Body of pancreas (tissue), 4 donors: ENCODE measurements at regions not wholly inside any gene's neighbourhood (a gene's known extent, or its start where the extent isn't known, plus 50 kb on each side); places are given as distances from the start of the nearest gene placed in this dataset.

Experiments
- ATAC-seq: fragments of 150-250 bp; one replicate; pipeline ENCODE4 v1.9.1; 2016
- DNase-seq, 4 donors: peaks; one replicate each; pipeline ENCODE4 v3.0.0-alpha.2; 2019
- H3K27ac ChIP-seq, 4 donors: fragments of 200-600 bp; sonication (generic); 1 replicate in 3 of 4; 2 replicates in 1 of 4; pipeline versions ENCODE4 v1.5.1 to v1.6.1; 2016 to 2019; ENCODE audit warnings: mild to moderate bottlenecking in 1 of 4, mixed read lengths in 1 of 4, moderate library complexity in 1 of 4
- H3K27me3 ChIP-seq, 2 donors: fragments of 200-600 bp; sonication (generic); one replicate each; pipeline ENCODE4 v1.6.0; 2016; ENCODE audit warnings: mild to moderate bottlenecking in 1 of 2
- H3K36me3 ChIP-seq, 2 donors: fragments of 200-600 bp; sonication (generic); replicated peaks in 1 of 2; 2 replicates each; pipeline ENCODE4 v1.5.1; 2016; ENCODE audit warnings: low read depth in 2 of 2; ENCODE audit not compliant: insufficient read depth in 1 of 2
- H3K4me1 ChIP-seq: fragments of 200-600 bp; sonication (generic); one replicate; pipeline ENCODE4 v1.6.0; 2016
- H3K4me3 ChIP-seq, 2 donors: fragments of 200-600 bp; sonication (generic); 1 replicate in 1 of 2; 2 replicates in 1 of 2; pipeline ENCODE4 v1.5.1; 2016 to 2019
- H3K9me3 ChIP-seq, 3 donors: fragments of 200-600 bp; sonication (generic); 1 replicate in 2 of 3; 2 replicates in 1 of 3; pipeline ENCODE4 v1.5.1; 2016
- POLR2A ChIP-seq, 3 donors: fragments of 450-650 bp; IDR thresholded peaks; one replicate each; pipeline ENCODE4 v1.6.1; 2016; ENCODE audit warnings: antibody characterized with exemption in 3 of 3, mild to moderate bottlenecking in 2 of 3
- WGBS, 2 donors: methylation state at CpG; one replicate each; pipeline ENCODE4 v1.1.5; 2017; 5-methylcytosine and 5-hydroxymethylcytosine counted together
- intact Hi-C: fragments of 100-400 bp; cut with DNase I; formaldehyde crosslinking; loops from one replicate; pipeline ENCODE4 v1.15.1; 2023
- TF ChIP-seq, protein P1 (sequence below), 7 experiments: fragments of 450-650 bp in 4 of 7; fragments of 200-600 bp in 3 of 7; sonication (generic) in 3 of 7; IDR thresholded peaks; one replicate each; pipeline ENCODE4 v1.5.1; 2016 to 2019; ENCODE audit warnings: antibody characterized with exemption in 7 of 7

- WGBS, 2 donors, result 60 to 69% methylated on average over 1 of the region's 1 CpG
- H3K9me3 ChIP-seq, result no peaks in the 10 kb centered on the region
- no peaks in the 10 kb centered on the region for H3K4me1 ChIP-seq
- intact Hi-C loops, result no loop called here
- TF ChIP-seq, protein P1, sequence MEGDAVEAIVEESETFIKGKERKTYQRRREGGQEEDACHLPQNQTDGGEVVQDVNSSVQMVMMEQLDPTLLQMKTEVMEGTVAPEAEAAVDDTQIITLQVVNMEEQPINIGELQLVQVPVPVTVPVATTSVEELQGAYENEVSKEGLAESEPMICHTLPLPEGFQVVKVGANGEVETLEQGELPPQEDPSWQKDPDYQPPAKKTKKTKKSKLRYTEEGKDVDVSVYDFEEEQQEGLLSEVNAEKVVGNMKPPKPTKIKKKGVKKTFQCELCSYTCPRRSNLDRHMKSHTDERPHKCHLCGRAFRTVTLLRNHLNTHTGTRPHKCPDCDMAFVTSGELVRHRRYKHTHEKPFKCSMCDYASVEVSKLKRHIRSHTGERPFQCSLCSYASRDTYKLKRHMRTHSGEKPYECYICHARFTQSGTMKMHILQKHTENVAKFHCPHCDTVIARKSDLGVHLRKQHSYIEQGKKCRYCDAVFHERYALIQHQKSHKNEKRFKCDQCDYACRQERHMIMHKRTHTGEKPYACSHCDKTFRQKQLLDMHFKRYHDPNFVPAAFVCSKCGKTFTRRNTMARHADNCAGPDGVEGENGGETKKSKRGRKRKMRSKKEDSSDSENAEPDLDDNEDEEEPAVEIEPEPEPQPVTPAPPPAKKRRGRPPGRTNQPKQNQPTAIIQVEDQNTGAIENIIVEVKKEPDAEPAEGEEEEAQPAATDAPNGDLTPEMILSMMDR (IDR thresholded peaks at IDR 0.05), result no peak
- DNase-seq (no peak), ATAC-seq (no peak)
- no peak overlapping the region for H3K27ac ChIP-seq
- no peaks in the 10 kb centered on the region for H3K27me3 ChIP-seq
- no peak overlapping the region for H3K4me3 ChIP-seq
- no peaks in the 10 kb centered on the region for H3K36me3 ChIP-seq
These were observed 178.4 kb downstream of the HERPUD2 start for GRCh38 chr7:35516498-35516897.

- Histone ChIP-seq H3K4me3 (no peak overlapping the region), H3K27ac (no peak overlapping the region), H3K36me3 (no peaks in the 10 kb centered on the region), H3K4me1 (no peaks in the 10 kb centered on the region), H3K27me3 (no peaks in the 10 kb centered on the region), H3K9me3 (no peaks in the 10 kb centered on the region)
- intact Hi-C loops, result no loop called here
- ATAC-seq (no peak), DNase-seq (no peak)
- TF ChIP-seq, protein P1 (IDR thresholded peaks at IDR 0.05), result no peak
- no peak for TF ChIP-seq POLR2A (IDR thresholded peaks at IDR 0.05)
These were observed 181.1 kb downstream of the HERPUD2 start for GRCh38 chr7:35513828-35514227.

GRCh38 chr7:35513195-35513594, 181.7 kb downstream of the HERPUD2 start:
- Histone ChIP-seq H3K27me3 (no peaks in the 10 kb centered on the region), H3K9me3 (no peaks in the 10 kb centered on the region), H3K36me3 (no peaks in the 10 kb centered on the region), H3K4me3 (no peak overlapping the region), H3K27ac (no peak overlapping the region), H3K4me1 (no peaks in the 10 kb centered on the region)
- TF ChIP-seq POLR2A (IDR thresholded peaks at IDR 0.05), result no peak
- TF ChIP-seq, protein P1 (IDR thresholded peaks at IDR 0.05), result no peak
- WGBS, 2 donors, result 42 to 48% methylated on average over 5 of the region's 5 CpGs
- no peak for ATAC-seq
- intact Hi-C loops, result no loop called here
- no peak for DNase-seq

DNA sequence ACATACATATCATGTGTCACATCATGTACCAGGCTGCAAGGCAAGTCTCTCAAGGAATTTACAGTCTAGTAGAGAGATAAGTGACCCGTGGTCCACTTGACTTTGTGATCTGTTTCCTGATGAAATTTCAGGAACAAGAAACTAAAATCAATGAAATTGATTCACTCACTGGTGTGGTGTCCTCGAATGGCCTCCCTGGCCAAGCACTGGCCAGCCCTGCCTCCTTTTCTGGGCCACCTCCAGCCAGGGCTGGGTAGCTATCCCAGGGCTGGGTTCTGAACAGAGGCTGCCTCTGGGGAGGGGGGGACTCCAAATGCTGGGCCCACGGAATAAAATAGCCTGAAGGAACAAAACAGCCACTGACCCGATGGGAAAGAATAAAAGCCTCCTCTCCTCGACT, 182.2 kb downstream of the HERPUD2 start:
- Histone ChIP-seq H3K9me3 (no peaks in the 10 kb centered on the region), H3K27me3 (no peaks in the 10 kb centered on the region), H3K4me1 (no peaks in the 10 kb centered on the region), H3K27ac (no peak overlapping the region), H3K36me3 (no peaks in the 10 kb centered on the region), H3K4me3 (no peak overlapping the region)
- TF ChIP-seq POLR2A (IDR thresholded peaks at IDR 0.05), result no peak
- TF ChIP-seq, protein P1 (IDR thresholded peaks at IDR 0.05), result no peak
- intact Hi-C loops, result no loop called here
- ATAC-seq, result no peak
- WGBS, 2 donors, result 52 to 53% methylated on average over 5 of the region's 5 CpGs
- no peak for DNase-seq

GRCh38 chr7:35508623-35509400, 186.1 kb downstream of the HERPUD2 start:
- H3K4me1 ChIP-seq, result no peaks in the 10 kb centered on the region
- DNase-seq (no peak), ATAC-seq (no peak)
- no peak for TF ChIP-seq POLR2A (IDR thresholded peaks at IDR 0.05)
- TF ChIP-seq, protein P1 (IDR thresholded peaks at IDR 0.05), result no peak
- 48 to 64% methylated on average over 3 of the region's 3 CpGs for WGBS, 2 donors
- no peaks in the 10 kb centered on the region for H3K36me3 ChIP-seq
- H3K9me3 ChIP-seq, result no peaks in the 10 kb centered on the region
- no peak overlapping the region for H3K27ac ChIP-seq
- intact Hi-C loops, result no loop called here
- no peaks in the 10 kb centered on the region for H3K27me3 ChIP-seq
- H3K4me3 ChIP-seq, result no peak overlapping the region
